Mesothelial cell of epicardium (in vitro differentiated cells): ENCODE measurements at regions not wholly inside any gene's neighbourhood (a gene's known extent, or its start where the extent isn't known, plus 50 kb on each side); places are given as distances from the start of the nearest gene placed in this dataset.

Experiments
- DNase-seq, 2 experiments: peaks; one replicate each; pipeline ENCODE4 v3.0.0; 2021; ENCODE audit warnings: low spot score in 2 of 2; ENCODE audit not compliant: unreplicated experiment in 2 of 2
- H3K27ac Mint-ChIP-seq: 2 replicates; pipeline ENCODE4 v1.8.0; 2021; ENCODE audit warnings: mixed read lengths
- H3K27me3 Mint-ChIP-seq: 2 replicates; pipeline ENCODE4 v1.8.0; 2021; ENCODE audit warnings: low read depth, mixed read lengths
- H3K36me3 Mint-ChIP-seq: 2 replicates; pipeline ENCODE4 v1.8.0; 2021; ENCODE audit warnings: mixed read lengths
- H3K4me1 Mint-ChIP-seq: 2 replicates; pipeline ENCODE4 v1.8.0; 2021; ENCODE audit warnings: mixed read lengths
- H3K4me3 Mint-ChIP-seq: 2 replicates; pipeline ENCODE4 v1.8.0; 2021; ENCODE audit warnings: mild to moderate bottlenecking, moderate library complexity, mixed read lengths
- H3K9me3 Mint-ChIP-seq: 2 replicates; pipeline ENCODE4 v1.8.0; 2021; ENCODE audit warnings: mixed read lengths
- TF ChIP-seq, protein P1 (sequence below): fragments of 200-600 bp; sonication (generic); IDR thresholded peaks from one replicate; pipeline ENCODE4 v1.5.0; 2021; ENCODE audit warnings: antibody characterized with exemption; ENCODE audit not compliant: unreplicated experiment

DNA sequence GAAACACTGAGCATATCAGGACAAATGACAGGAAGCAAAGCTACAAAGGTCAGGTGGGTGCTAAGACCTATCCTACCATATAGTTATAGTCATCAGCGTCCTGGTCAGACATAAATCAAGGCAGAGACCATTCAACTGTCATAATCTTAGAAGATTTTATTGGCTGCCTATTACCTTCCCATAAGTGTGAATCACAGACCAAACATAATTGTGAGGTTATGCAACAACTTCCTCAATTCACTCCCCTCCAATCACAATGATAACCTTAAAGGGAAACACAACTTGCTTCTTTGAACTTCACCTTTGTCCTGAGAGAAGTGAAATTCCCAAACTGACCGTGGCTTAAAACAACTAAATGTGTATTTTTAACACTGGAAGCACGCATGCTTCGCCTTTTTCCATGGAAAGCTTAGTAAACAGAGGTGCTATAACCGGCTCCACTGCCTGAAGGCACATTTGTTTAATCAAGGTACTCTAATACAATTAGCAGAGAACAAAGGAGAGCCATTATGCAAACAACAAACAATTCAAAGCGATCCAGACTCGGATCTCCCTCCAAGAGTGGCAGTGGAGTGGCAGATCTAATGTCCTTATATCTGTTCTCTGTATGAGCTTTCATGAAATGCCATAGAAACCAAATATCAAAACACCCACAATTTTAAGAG lies 84.9 kb downstream of the TMEM114 start:
- no peaks in the 10 kb centered on the region for H3K36me3 Mint-ChIP-seq
- H3K27ac Mint-ChIP-seq: no peak overlapping the region
- H3K27me3 Mint-ChIP-seq: peaks cover 59% of the 10 kb centered on the region
- TF ChIP-seq, protein P1, sequence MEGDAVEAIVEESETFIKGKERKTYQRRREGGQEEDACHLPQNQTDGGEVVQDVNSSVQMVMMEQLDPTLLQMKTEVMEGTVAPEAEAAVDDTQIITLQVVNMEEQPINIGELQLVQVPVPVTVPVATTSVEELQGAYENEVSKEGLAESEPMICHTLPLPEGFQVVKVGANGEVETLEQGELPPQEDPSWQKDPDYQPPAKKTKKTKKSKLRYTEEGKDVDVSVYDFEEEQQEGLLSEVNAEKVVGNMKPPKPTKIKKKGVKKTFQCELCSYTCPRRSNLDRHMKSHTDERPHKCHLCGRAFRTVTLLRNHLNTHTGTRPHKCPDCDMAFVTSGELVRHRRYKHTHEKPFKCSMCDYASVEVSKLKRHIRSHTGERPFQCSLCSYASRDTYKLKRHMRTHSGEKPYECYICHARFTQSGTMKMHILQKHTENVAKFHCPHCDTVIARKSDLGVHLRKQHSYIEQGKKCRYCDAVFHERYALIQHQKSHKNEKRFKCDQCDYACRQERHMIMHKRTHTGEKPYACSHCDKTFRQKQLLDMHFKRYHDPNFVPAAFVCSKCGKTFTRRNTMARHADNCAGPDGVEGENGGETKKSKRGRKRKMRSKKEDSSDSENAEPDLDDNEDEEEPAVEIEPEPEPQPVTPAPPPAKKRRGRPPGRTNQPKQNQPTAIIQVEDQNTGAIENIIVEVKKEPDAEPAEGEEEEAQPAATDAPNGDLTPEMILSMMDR: no peak
- no peaks in the 10 kb centered on the region for H3K4me1 Mint-ChIP-seq
- no peak overlapping the region for H3K4me3 Mint-ChIP-seq
- no peak for DNase-seq
- H3K9me3 Mint-ChIP-seq: no peaks in the 10 kb centered on the region

DNA sequence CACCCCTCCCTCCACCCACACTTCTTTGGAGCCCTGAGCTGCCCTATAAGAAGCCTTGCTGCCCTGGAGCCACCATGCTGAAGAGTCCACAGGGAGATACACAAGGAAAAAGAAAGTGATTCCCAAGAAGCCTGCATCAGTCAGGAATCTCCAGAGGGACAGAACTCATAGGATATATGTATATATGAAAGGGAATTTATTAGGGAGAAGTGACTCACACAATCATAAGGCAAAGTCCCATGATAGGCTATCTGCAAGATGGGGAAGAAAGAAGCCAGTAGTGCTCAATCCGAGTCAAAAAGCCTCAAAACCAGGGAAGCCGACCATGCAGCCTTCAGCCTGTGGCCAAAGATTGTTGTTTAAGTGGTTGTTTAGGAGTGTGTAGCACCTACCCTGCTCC lies 87.9 kb downstream of the TMEM114 start:
- H3K9me3 Mint-ChIP-seq: no peaks in the 10 kb centered on the region
- no peak overlapping the region for H3K4me3 Mint-ChIP-seq
- no peaks in the 10 kb centered on the region for H3K4me1 Mint-ChIP-seq
- no peak for DNase-seq
- no peaks in the 10 kb centered on the region for H3K36me3 Mint-ChIP-seq
- TF ChIP-seq, protein P1: no peak
- peaks cover 45% of the 10 kb centered on the region for H3K27me3 Mint-ChIP-seq
- H3K27ac Mint-ChIP-seq: no peak overlapping the region

DNA sequence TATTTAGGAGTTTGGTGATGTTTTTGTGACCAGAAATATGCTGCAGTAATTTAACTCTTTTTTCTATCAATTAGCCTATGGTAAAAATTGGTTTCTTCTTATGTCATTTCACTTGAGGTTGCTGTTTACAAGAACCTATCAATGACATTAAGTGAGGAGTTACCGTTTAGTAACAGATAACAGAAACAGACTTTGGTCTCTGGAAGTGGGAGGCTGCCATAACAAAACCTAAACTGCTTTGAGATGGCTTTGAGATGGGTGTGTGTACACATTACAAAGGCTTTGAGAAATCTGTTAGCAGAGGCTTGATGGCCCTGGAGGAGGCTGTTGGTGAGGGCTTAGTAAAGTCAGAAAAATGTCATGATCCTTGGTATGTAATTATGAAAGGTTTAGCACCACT lies 90.0 kb downstream of the TMEM114 start:
- peaks cover 32% of the 10 kb centered on the region for H3K27me3 Mint-ChIP-seq
- TF ChIP-seq, protein P1: no peak
- H3K36me3 Mint-ChIP-seq: no peaks in the 10 kb centered on the region
- DNase-seq: no peak
- H3K4me1 Mint-ChIP-seq: no peaks in the 10 kb centered on the region
- H3K27ac Mint-ChIP-seq: no peak overlapping the region
- H3K4me3 Mint-ChIP-seq: no peak overlapping the region
- no peaks in the 10 kb centered on the region for H3K9me3 Mint-ChIP-seq

DNA sequence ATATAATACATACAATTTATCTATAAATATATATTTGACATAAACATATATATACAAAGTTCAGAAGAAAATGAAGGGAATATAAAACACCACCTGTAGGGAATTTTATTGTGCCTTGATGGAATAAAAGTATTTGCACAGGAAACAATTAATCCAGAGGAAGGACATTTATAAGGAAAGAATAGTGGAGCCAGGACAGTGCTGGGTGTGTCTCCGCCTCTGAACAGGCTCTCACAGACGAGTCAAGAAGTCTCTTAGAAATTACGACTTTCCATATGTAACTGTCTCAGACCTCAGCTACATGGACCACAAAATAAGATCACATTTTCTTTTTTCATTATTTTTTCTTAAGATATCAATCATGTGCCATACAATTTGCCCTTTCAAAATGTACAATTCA lies 93.9 kb downstream of the TMEM114 start:
- H3K36me3 Mint-ChIP-seq: no peaks in the 10 kb centered on the region
- H3K27ac Mint-ChIP-seq: no peak overlapping the region
- peaks cover 46% of the 10 kb centered on the region for H3K27me3 Mint-ChIP-seq
- TF ChIP-seq, protein P1: no peak
- no peaks in the 10 kb centered on the region for H3K4me1 Mint-ChIP-seq
- H3K9me3 Mint-ChIP-seq: no peaks in the 10 kb centered on the region
- no peak overlapping the region for H3K4me3 Mint-ChIP-seq
- no peak for DNase-seq

DNA sequence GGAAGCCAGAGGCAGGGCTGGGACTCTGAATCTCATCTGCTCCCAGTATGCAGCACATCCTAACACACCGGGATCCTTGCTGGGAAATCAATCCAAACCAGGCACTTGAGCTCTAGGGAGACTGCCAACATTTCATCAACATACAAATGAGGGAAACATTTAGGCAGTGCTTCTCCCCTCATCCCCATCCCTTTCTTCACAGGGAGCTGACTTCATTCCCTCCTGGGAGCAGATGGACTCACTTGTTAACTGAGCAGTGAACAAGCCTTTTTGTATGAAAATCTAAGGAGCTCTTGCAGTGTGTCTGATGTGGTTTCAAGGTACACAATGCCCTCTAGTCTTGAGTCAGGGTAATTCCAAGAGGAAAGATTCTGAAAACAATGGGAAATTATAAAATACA lies 96.3 kb downstream of the TMEM114 start:
- H3K36me3 Mint-ChIP-seq: no peaks in the 10 kb centered on the region
- no peak for DNase-seq
- H3K9me3 Mint-ChIP-seq: no peaks in the 10 kb centered on the region
- TF ChIP-seq, protein P1: no peak
- H3K27me3 Mint-ChIP-seq: peaks cover 39% of the 10 kb centered on the region
- H3K4me1 Mint-ChIP-seq: no peaks in the 10 kb centered on the region
- no peak overlapping the region for H3K27ac Mint-ChIP-seq
- no peak overlapping the region for H3K4me3 Mint-ChIP-seq

DNA sequence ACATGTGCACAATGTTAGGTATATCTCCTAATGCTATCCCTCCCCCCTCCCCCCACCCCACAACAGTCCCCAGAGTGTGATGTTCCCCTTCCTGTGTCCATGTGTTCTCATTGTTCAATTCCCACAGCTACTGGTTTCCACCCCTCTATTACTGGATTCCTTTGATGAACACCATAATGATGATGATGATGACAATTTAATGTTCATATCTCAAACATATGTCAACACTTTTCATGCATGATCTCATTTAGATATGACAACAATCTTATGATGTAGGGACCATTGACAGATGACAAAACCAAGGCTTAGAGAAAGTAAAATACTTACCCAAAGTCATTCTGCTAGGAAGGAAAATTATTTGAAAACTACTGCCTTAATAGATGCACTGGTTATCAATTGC lies 97.6 kb downstream of the TMEM114 start:
- no peak overlapping the region for H3K4me3 Mint-ChIP-seq
- no peaks in the 10 kb centered on the region for H3K4me1 Mint-ChIP-seq
- TF ChIP-seq, protein P1: no peak
- no peaks in the 10 kb centered on the region for H3K36me3 Mint-ChIP-seq
- H3K27ac Mint-ChIP-seq: no peak overlapping the region
- no peaks in the 10 kb centered on the region for H3K9me3 Mint-ChIP-seq
- peaks cover 44% of the 10 kb centered on the region for H3K27me3 Mint-ChIP-seq
- DNase-seq: no peak
